Erythroblast (primary cell): ENCODE measurements at regions not wholly inside any gene's neighbourhood (a gene's known extent, or its start where the extent isn't known, plus 50 kb on each side); places are given as distances from the start of the nearest gene placed in this dataset.
"Not testable (repeated sequence)": the region's sequence is repeated elsewhere in the genome, so short reads cannot be mapped to it uniquely, and the experiment has no call there.

Experiments
- DNase-seq, 2 experiments: peaks; one replicate each; lab custom pipeline; 2025; lab: John Stamatoyannopoulos, UW
- GATA1 ChIP-seq: IDR thresholded peaks from 2 replicates; pipeline ENCODE4 v1.6.1; 2011; ENCODE audit warnings: low read depth, mild to moderate bottlenecking, control low read depth, low read length, moderate library complexity
- POLR2A ChIP-seq: IDR thresholded peaks from 2 replicates; pipeline ENCODE4 v1.6.1; 2011; ENCODE audit warnings: mild to moderate bottlenecking, low read length

DNA sequence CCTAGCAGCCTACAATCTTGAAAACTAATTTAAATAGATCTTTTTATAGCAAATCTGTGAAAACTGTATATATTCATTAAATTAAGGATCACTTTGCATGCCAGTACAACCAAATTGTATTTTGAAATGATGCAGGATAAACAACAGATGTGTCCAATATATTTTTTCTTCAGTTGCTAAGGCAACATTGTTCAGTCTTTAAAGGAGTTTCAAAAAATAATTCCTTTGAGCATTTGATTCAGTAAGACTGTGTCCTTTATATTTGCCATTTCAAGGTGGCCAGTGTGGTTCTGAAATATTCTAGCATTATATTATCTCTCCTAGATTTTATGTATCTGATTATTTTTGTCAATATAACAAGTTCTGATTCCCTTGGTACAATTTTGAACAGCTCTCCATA lies 254.7 kb downstream of the PLOD2 start:
- TF ChIP-seq GATA1: no peak
- no peak for TF ChIP-seq POLR2A
- DNase-seq: no peak

DNA sequence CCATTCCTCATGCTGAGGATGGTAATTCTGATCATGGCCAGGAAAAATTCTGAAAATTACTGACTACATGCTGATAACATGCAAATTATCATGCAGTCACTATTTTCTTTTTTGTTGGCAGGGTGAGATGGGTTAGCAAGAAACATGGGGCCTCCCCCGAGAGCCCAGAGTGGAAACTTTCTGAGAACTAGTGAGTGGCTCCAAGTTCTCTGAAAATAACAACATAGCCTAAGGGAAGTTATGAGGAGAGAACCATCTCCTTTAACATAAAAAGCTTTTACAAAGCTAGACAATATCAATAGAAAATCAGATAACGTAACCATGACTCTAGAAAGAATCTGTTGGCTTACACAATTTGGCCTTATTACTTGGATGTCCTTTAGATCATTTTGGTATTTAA lies 254.2 kb downstream of the PLOD2 start:
- TF ChIP-seq POLR2A: no peak
- no peak for TF ChIP-seq GATA1
- no peak for DNase-seq

DNA sequence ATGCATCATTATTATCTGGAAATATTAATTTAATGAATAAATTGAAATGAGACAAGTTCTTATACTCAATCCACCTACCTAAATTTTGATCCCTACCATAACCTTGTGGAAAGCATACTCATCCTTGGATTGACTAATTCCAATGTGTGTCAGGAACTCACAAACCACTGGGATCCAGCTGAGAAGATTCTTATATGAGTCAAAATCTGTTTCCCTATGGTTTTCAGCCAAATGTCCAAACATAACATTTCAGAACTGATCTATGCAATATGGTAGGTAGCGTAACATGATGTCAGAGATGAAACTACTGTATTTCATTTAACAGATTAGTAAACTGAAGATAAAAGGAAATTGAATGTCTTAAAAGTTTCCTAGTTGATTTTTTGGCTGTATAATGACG lies 250.0 kb downstream of the PLOD2 start:
- DNase-seq: no peak

DNA sequence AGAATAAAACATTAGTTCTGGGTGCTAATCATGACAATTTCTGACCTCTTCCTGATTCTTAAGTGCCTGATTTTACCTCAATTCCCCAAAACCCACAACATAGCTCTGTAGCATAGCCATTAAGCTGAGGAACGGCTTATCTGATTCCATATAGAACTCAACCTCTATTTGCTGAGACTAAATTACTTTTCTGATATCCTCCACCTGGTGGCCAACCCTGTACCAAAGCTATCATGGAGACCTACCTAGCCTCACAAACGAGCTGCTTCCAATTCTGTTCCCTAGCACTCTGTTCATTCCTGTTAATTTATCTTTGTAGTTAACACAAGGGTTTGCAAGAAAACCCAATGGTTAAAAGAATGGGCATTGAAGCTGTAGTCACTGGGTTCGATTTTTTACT lies 245.2 kb downstream of the PLOD2 start:
- DNase-seq: no peak
- TF ChIP-seq POLR2A: no peak
- no peak for TF ChIP-seq GATA1

More for the DNA sequence above, 250.0 kb downstream of the PLOD2 start:
- TF ChIP-seq GATA1 (no peak), POLR2A (no peak)

DNA sequence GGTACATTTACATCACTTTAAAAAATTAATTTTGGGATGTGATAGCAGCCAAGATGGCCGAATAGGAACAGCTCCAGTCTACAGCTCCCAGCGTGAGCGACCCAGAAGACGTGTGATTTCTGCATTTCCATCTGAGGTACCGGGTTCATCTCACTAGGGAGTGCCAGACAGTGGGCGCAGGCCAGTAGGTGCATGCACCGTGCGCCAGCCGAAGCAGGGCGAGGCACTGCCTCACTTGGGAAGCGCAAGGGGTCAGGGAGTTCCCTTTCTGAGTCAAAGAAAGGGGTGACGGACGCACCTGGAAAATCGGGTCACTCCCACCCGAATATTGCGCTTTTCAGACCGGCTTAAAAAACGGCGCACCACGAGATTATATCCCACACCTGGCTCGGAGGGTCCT lies 233.2 kb downstream of the PLOD2 start:
- DNase-seq: not testable (repeated sequence)

DNA sequence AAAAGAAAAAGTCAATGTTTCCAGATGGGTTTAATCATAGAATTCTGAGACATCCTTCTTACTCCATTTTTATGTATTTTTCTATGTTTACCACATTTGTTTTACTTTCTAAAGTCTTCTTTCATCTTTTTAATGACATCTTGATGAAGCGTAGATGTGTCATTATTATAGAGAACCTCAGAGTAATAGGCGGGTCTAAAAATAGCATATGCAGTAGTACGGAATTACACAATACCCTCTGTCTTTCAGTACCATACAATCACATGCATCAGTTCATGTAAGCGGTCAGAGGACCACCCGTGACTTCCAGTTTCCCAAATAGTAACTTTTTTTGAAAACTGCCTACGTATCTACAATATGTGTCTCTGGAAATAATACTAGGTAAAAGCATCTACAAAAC lies 224.0 kb downstream of the PLOD2 start:
- TF ChIP-seq GATA1 (no peak), POLR2A (no peak)
- no peak for DNase-seq

DNA sequence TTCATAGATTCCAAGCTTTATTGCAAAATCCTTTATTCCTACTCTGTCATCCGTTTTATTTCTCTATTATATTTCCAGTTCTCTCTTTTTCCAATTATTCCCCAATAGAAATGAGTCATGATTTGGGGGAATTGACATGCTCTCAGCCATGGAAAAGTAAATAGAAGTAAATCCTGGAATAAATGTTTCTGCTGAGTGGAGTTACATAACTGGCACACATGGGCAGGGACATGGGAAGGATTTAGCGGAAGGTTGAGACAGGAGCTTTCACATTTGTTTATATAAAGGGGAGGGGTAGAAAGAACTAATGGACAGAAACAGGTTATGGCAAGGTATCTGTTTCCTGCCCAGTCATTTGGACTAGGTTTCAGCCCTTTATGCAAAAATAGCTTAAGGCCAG lies 221.6 kb downstream of the PLOD2 start:
- TF ChIP-seq GATA1 (no peak), POLR2A (no peak)
- no peak for DNase-seq

DNA sequence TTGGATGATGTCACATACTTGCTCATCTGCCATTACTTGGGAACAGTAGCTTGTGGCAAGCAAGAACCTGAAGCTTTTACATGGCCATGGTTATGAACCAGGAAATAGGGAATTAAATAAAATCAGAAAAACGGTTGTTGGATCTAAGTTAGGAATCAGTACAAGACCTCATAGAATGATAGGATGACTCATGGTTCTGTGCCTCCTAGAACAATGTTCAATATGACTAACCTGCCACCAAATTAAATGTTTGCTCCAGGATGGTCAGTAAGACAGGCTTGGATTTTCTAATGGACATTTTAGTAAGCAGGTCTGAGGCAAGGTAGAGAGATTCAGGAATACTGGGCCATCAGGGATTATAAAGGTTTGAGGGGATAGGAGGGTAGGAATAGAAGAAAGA lies 218.9 kb downstream of the PLOD2 start:
- DNase-seq: no peak
- TF ChIP-seq POLR2A (no peak), GATA1 (no peak)

DNA sequence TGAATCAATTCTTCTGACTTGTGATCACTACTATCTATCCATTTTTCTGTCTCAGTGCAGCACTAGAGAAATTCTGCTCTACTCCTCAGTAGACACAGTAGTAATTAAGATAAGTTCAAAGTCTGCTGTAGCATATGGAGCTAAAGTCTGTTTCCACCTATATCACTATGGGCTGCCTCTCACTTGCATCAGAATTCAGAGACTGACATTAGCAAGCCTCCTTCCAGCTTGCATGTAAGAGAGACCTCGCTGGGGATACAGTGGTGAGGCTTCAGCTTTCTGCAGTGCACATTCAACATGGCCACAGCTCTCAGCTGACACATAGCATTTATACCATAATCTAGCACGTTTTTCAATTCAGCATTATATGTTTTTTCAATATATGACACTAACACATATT lies 217.0 kb downstream of the PLOD2 start:
- TF ChIP-seq GATA1 (no peak), POLR2A (no peak)
- DNase-seq: no peak

DNA sequence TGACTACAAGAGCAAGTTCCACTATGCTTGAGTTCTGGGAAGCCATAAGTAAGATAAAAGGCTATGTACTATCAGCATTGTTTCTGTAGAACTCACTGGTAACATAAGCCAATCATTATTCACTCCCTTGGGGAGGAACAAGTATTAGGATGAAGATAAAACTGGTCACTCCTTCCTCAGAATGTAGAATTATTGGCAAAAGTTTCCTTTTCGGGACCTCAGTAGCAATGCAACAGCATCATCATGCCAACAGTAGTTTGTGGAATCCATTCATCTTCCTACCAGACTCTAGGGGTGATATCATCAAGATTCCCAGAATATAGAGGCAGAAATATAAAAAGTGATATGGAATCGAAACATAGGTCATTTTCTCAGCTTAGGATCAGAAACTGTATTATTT lies 209.5 kb downstream of the PLOD2 start:
- TF ChIP-seq POLR2A (no peak), GATA1 (no peak)
- DNase-seq: no peak

DNA sequence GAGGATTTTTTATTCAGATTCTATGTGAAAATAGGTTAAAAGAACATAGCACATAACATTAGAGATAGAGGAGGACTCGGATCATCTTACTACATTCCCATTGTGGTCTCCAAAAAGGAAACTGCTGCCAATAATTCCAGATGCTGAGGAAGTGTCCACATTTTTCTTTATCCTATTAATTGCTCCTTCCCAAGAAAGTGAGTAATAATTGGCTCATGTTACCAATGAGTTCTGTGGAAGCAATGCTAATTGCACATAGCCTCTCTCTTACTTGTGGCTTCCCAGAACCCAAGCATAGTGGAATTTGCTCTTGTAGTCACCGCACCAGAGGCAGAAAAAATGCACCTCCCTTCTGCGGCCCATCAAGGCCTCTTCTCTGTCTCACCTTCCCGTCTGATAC lies 208.4 kb downstream of the PLOD2 start:
- no peak for DNase-seq

DNA sequence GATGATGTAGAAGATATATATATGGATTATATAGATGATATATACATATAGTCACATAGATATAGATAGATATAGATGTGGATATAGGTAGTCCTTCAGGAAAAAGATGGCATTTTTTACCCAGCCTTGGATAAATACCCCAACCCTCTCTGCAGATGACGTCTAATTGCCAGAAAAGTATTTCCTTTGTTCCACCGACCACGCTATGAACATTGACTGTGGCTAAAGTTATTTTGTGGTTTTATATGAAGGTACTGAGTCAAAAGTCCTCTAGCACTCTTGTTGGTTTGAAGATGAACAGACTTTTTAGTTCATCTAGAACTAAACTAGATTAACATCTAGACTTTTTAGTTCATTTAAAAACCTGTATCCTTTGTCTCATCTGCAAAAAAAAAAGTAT lies 207.7 kb downstream of the PLOD2 start:
- DNase-seq: no peak
- TF ChIP-seq GATA1 (no peak), POLR2A (no peak)

More for the DNA sequence above, 208.4 kb downstream of the PLOD2 start:
- TF ChIP-seq POLR2A (no peak), GATA1 (no peak)

DNA sequence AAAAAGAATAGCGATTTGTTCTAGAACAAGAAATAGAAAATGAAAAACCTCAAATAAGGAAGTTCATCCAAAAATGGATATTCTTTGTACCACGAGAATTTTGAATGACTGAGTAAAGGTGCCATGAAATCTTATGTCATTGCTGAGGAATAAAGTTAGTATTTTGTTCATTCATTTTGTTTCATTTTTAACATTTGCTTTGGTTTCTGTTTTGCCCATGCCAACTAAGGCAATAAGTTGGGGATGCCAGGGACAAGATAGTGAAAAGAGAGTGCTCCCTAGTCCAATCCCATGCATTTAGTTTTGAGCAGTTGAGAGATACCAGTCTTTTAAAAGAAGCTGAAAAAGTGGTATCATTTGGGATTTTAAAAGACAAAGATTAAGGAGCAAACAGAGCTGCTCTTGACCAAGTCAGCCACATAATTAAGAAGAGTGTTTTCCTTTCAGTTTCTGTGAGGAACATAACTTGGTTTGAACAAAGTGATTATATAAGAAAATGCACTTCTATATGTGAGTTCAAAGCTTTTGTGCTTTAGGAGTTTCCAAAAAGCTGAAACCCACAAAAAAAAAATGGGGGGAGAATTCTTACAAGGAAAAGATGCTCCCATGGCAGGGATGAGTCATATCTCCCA lies 201.4 kb downstream of the PLOD2 start:
- DNase-seq: no peak
- no peak for TF ChIP-seq POLR2A
- no peak for TF ChIP-seq GATA1

DNA sequence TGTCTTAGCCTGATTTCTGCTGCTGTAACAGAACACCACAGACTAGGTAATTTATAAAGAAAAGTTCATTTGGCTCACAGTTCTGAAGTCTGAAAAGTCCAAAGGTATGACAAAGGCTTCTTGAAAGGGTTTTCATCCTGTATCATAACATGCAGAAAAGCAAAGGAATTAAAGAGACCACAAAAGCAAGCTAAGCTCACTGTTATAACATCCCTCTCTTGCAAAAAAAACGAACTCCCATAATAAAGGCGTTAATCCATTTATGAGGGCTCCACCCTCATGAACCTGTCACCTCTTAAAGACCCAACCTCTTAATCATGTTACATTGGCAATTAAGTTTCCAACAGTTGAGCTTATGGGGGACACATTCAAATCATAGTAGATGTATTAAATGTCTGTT lies 197.9 kb downstream of the PLOD2 start:
- no peak for DNase-seq
- no peak for TF ChIP-seq POLR2A
- TF ChIP-seq GATA1: no peak

DNA sequence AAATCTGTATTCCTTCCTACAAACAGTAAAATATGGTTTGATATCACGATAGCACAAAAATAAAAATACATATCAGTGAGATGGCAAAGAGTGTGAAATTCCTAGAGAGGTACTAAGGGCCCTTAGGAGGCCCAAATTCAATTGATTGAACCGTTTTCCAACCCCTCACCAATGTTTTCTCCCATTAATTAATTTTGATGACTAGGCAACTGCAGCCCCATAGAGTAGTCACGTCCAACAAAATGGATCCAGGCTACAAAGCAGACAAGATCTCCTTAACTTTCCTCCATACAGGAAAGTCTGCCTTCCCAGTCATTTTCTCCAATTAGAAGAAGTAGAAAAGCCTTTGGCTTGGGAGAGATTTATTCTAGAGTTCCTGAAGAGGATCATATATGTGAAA lies 193.9 kb downstream of the PLOD2 start:
- TF ChIP-seq POLR2A (no peak), GATA1 (no peak)

More for the DNA sequence above, 193.9 kb downstream of the PLOD2 start:
- DNase-seq: no peak
